Kidney glomerular epithelial cell (primary cell): ENCODE measurements at regions not wholly inside any gene's neighbourhood (a gene's known extent, or its start where the extent isn't known, plus 50 kb on each side); places are given as distances from the start of the nearest gene placed in this dataset.

Experiments used
- DNase-seq: peaks from one replicate; lab custom pipeline; 2025; lab: John Stamatoyannopoulos, UW

GRCh38 chr13:68128297-68128915 is 898.3 kb upstream of the PCDH9 start:
- no peak for DNase-seq

GRCh38 chr13:68125087-68125480 is 894.9 kb upstream of the PCDH9 start:
- no peak for DNase-seq

- DNase-seq, result no peak
Observed at GRCh38 chr13:68124437-68125086, 894.4 kb upstream of the PCDH9 start.

GRCh38 chr13:68110178-68110768 is 880.1 kb upstream of the PCDH9 start:
- DNase-seq, result no peak

GRCh38 chr13:68107667-68108066 is 877.5 kb upstream of the PCDH9 start:
- no peak for DNase-seq

GRCh38 chr13:68099631-68100030 is 869.5 kb upstream of the PCDH9 start:
- DNase-seq, result peak; percentile 62

GRCh38 chr13:68081061-68081460 is 850.9 kb upstream of the PCDH9 start:
- DNase-seq, result no peak

DNA sequence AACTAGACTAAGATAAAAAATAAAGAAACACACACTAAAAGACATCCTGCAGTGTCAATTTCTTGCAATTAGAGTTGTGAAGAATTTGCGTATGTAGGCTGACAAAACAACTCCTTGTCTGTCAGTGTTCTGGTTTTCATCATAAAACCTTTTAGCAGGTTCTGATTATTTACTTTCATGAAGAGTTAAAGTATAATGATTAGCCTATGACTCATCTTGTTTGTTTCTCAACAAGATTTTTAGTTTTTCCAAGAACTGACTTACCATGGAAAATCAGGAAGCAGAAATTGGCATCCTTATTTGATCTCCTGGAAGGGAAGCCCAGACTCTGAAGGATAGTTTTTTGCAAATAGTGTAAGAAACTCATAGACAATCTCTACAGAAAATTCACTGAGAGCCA is 848.7 kb upstream of the PCDH9 start:
- DNase-seq, result no peak

- DNase-seq, result no peak
Observed at GRCh38 chr13:68078469-68078868, 848.3 kb upstream of the PCDH9 start.

- no peak for DNase-seq
Observed at GRCh38 chr13:68076046-68076445, 845.9 kb upstream of the PCDH9 start.

DNA sequence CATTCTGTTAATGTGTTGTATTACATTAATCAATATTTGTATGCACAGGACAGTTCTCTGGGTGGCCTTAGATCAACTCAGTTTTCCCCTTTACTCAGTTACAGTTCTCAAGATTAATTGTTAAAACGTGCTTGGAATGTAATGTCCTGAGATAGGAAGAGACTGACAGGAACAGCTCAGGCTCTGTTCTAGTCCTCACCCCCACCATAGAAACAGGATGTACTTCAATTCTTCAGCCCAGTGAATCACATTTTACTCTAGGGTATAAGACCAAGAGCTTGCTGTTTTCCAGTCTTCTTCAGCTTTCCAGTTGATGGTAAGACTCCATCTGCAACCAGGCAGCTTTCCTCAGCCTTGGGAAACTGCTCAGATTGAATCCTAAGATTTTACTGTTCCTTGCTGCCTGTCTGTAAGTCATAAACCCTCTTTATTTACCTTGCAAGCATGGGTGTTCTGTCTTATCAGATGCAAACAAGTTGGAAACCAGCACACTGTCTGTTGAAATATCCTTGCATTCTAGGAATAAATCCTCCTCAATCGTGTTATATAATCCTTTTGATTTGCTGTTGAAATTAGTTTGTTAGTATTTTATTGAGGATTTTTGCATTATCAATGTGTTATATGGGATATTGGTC is 836.9 kb upstream of the PCDH9 start:
- DNase-seq, result no peak

GRCh38 chr13:68064001-68064770 is 834.0 kb upstream of the PCDH9 start:
- DNase-seq, result no peak

GRCh38 chr13:68063181-68063580 is 833.0 kb upstream of the PCDH9 start:
- no peak for DNase-seq

- DNase-seq, result no peak
Observed at GRCh38 chr13:68057836-68058235, 827.7 kb upstream of the PCDH9 start.

GRCh38 chr13:68056816-68057710 is 826.9 kb upstream of the PCDH9 start:
- peak; percentile 47 for DNase-seq

GRCh38 chr13:68051910-68052309 is 821.8 kb upstream of the PCDH9 start:
- no peak for DNase-seq

- DNase-seq, result no peak
Observed at GRCh38 chr13:68050761-68051160, 820.6 kb upstream of the PCDH9 start.

GRCh38 chr13:68048802-68049359 is 818.7 kb upstream of the PCDH9 start:
- no peak for DNase-seq

DNA sequence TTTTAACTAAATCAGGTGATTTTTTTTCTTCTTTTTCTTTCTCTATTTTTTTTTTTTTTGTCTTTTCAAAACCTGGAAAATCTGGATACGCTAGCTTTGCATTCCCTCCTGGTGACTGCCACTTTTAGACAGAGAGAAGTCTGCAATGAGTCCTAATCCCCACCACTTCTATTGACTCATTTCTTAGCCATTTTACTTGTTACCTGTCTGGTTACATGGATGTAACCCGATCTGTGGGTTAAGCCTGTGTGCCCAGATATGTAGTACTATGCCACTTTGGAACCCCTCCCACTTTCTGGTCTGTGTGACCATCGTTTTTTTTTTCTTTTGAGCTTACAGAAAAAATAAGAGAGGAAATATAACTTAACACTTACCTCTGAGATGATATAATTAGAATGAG is 817.8 kb upstream of the PCDH9 start:
- no peak for DNase-seq

- DNase-seq, result no peak
Observed at GRCh38 chr13:68046903-68047302, 816.8 kb upstream of the PCDH9 start.
